ENCODE measurements at regions not wholly inside any gene's neighbourhood (a gene's known extent, or its start where the extent isn't known, plus 50 kb on each side); places are given as distances from the start of the nearest gene placed in this dataset.
A peak's percentile ranks its signal among the peaks of the same experiment; 100 is the strongest.
"Not testable (repeated sequence)": the region's sequence is repeated elsewhere in the genome, so short reads cannot be mapped to it uniquely, and the experiment has no call there.

- no peaks in the 10 kb centered on the region for H3K27me3 ChIP-seq (ENCODE audit: control insufficient read depth in 2 of 2, insufficient read depth in 2 of 2, low read length in 2 of 2)
- H3K4me1 ChIP-seq (ENCODE audit: control insufficient read depth in 2 of 2, insufficient read depth in 2 of 2, low read length in 2 of 2): no peaks in the 10 kb centered on the region
- CTCF ChIA-PET: no interaction called here
- no peaks in the 10 kb centered on the region for H3K9me3 Mint-ChIP-seq
- no peaks in the 10 kb centered on the region for H3K36me3 Mint-ChIP-seq
- POLR2A ChIA-PET: no interaction called here
- intact Hi-C loops (cut with micrococcal nuclease): no loop called here
- no peaks in the 10 kb centered on the region for H3K36me3 ChIP-seq (ENCODE audit: control insufficient read depth in 2 of 3, insufficient read depth in 3 of 3, low read length in 3 of 3)
- no peak overlapping the region for H3K4me3 Mint-ChIP-seq
- H3K9me3 ChIP-seq (ENCODE audit: control insufficient read depth in 2 of 3, low read length in 3 of 3): no peaks in the 10 kb centered on the region
- no peak overlapping the region for H3K27ac ChIP-seq (ENCODE audit: low read depth, low read length)
- no peak overlapping the region for H3K27ac Mint-ChIP-seq
- no peak for ATAC-seq
- H3K4me1 Mint-ChIP-seq: peaks cover 0 to 14% (median under 1%) of the 10 kb centered on the region in 7 donors
- no peak for DNase-seq
- peaks cover 0 to 14% (median 6%) of the 10 kb centered on the region in 5 donors for H3K27me3 Mint-ChIP-seq
- no peak overlapping the region for H3K4me3 ChIP-seq (ENCODE audit: low read length)
Measured at GRCh38 chr13:50617134-50617721, 226.3 kb downstream of the DLEU7 start.

GRCh38 chr13:50618206-50618605 lies 225.3 kb downstream of the DLEU7 start:
- ChIA-PET CTCF (no interaction called here), POLR2A (no interaction called here)
- no peaks in the 10 kb centered on the region for H3K9me3 ChIP-seq (ENCODE audit: control insufficient read depth in 2 of 3, low read length in 3 of 3)
- H3K27me3 ChIP-seq (ENCODE audit: control insufficient read depth in 2 of 2, insufficient read depth in 2 of 2, low read length in 2 of 2): no peaks in the 10 kb centered on the region
- no peak overlapping the region for H3K4me3 ChIP-seq (ENCODE audit: low read length)
- ATAC-seq (no peak), DNase-seq (no peak)
- no peaks in the 10 kb centered on the region for H3K9me3 Mint-ChIP-seq
- H3K36me3 ChIP-seq (ENCODE audit: control insufficient read depth in 2 of 3, insufficient read depth in 3 of 3, low read length in 3 of 3): no peaks in the 10 kb centered on the region
- H3K4me1 Mint-ChIP-seq: peaks cover 0 to 14% (median 0%) of the 10 kb centered on the region in 7 donors
- intact Hi-C loops (cut with micrococcal nuclease): no loop called here
- no peaks in the 10 kb centered on the region for H3K4me1 ChIP-seq (ENCODE audit: control insufficient read depth in 2 of 2, insufficient read depth in 2 of 2, low read length in 2 of 2)
- H3K36me3 Mint-ChIP-seq: no peaks in the 10 kb centered on the region
- no peak overlapping the region for H3K4me3 Mint-ChIP-seq
- no peak overlapping the region for H3K27ac Mint-ChIP-seq
- H3K27me3 Mint-ChIP-seq: peaks cover 0 to 23% (median 8%) of the 10 kb centered on the region in 5 donors
- no peak overlapping the region for H3K27ac ChIP-seq (ENCODE audit: low read depth, low read length)

GRCh38 chr13:50626101-50626547 lies 217.4 kb downstream of the DLEU7 start:
- Mint-ChIP-seq H3K36me3 (peaks cover 0 to 3% (median 0%) of the 10 kb centered on the region in 5 donors), H3K4me3 (no peak overlapping the region), H3K27ac (no peak overlapping the region), H3K4me1 (peaks cover 0 to 2% (median 0%) of the 10 kb centered on the region in 7 donors), H3K9me3 (peaks cover 0 to 5% (median 0%) of the 10 kb centered on the region in 11 donors), H3K27me3 (peaks cover 0 to 35% (median 15%) of the 10 kb centered on the region in 5 donors)
- DNase-seq (no peak), ATAC-seq (peak; percentile 87)
- Histone ChIP-seq H3K4me3 (ENCODE audit: low read length) (no peak overlapping the region), H3K4me1 (ENCODE audit: control insufficient read depth in 2 of 2, insufficient read depth in 2 of 2, low read length in 2 of 2) (no peaks in the 10 kb centered on the region), H3K27me3 (ENCODE audit: control insufficient read depth in 2 of 2, insufficient read depth in 2 of 2, low read length in 2 of 2) (no peaks in the 10 kb centered on the region), H3K27ac (ENCODE audit: low read depth, low read length) (no peak overlapping the region), H3K36me3 (ENCODE audit: control insufficient read depth in 2 of 3, insufficient read depth in 3 of 3, low read length in 3 of 3) (no peaks in the 10 kb centered on the region), H3K9me3 (ENCODE audit: control insufficient read depth in 2 of 3, low read length in 3 of 3) (no peaks in the 10 kb centered on the region)
- ChIA-PET CTCF (no interaction called here), POLR2A (no interaction called here)
- intact Hi-C loops (cut with micrococcal nuclease): no loop called here

- H3K4me1 Mint-ChIP-seq: peaks cover 0 to 2% (median 0%) of the 10 kb centered on the region in 7 donors
- Histone ChIP-seq H3K4me3 (ENCODE audit: low read length) (no peak overlapping the region), H3K9me3 (ENCODE audit: control insufficient read depth in 2 of 3, low read length in 3 of 3) (no peaks in the 10 kb centered on the region), H3K36me3 (ENCODE audit: control insufficient read depth in 2 of 3, insufficient read depth in 3 of 3, low read length in 3 of 3) (no peaks in the 10 kb centered on the region), H3K4me1 (ENCODE audit: control insufficient read depth in 2 of 2, insufficient read depth in 2 of 2, low read length in 2 of 2) (no peaks in the 10 kb centered on the region), H3K27me3 (ENCODE audit: control insufficient read depth in 2 of 2, insufficient read depth in 2 of 2, low read length in 2 of 2) (no peaks in the 10 kb centered on the region), H3K27ac (ENCODE audit: low read depth, low read length) (no peak overlapping the region)
- CTCF ChIA-PET: no interaction called here
- no peak overlapping the region for H3K4me3 Mint-ChIP-seq
- POLR2A ChIA-PET: no interaction called here
- H3K27ac Mint-ChIP-seq: no peak overlapping the region
- peaks cover 0 to 3% (median 0%) of the 10 kb centered on the region in 5 donors for H3K36me3 Mint-ChIP-seq
- no peak for DNase-seq
- peaks cover 0 to 5% (median 0%) of the 10 kb centered on the region in 11 donors for H3K9me3 Mint-ChIP-seq
- intact Hi-C loops (cut with micrococcal nuclease): no loop called here
- peaks cover 0 to 29% (median 11%) of the 10 kb centered on the region in 5 donors for H3K27me3 Mint-ChIP-seq
- ATAC-seq: no peak
Measured at GRCh38 chr13:50627111-50627510, 216.4 kb downstream of the DLEU7 start.

- H3K4me3 ChIP-seq (ENCODE audit: low read length); ATAC-seq; CTCF ChIA-PET; H3K27me3 ChIP-seq (ENCODE audit: control insufficient read depth in 2 of 2, insufficient read depth in 2 of 2, low read length in 2 of 2); H3K4me1 ChIP-seq (ENCODE audit: control insufficient read depth in 2 of 2, insufficient read depth in 2 of 2, low read length in 2 of 2); H3K4me1 Mint-ChIP-seq; DNase-seq; H3K27ac Mint-ChIP-seq; H3K36me3 Mint-ChIP-seq; H3K27ac ChIP-seq (ENCODE audit: low read depth, low read length); H3K36me3 ChIP-seq (ENCODE audit: control insufficient read depth in 2 of 3, insufficient read depth in 3 of 3, low read length in 3 of 3); H3K9me3 ChIP-seq (ENCODE audit: control insufficient read depth in 2 of 3, low read length in 3 of 3); H3K4me3 Mint-ChIP-seq; POLR2A ChIA-PET; H3K9me3 Mint-ChIP-seq; intact Hi-C loops (cut with micrococcal nuclease): not testable (repeated sequence)
- peaks cover 0 to 20% (median 7%) of the 10 kb centered on the region in 5 donors for H3K27me3 Mint-ChIP-seq
Measured at GRCh38 chr13:50628512-50628911, 215.0 kb downstream of the DLEU7 start.

- DNase-seq (no peak), ATAC-seq (no peak)
- H3K4me1 ChIP-seq (ENCODE audit: control insufficient read depth in 2 of 2, insufficient read depth in 2 of 2, low read length in 2 of 2): no peaks in the 10 kb centered on the region
- H3K27ac ChIP-seq (ENCODE audit: low read depth, low read length): no peak overlapping the region
- H3K27ac Mint-ChIP-seq: no peak overlapping the region
- ChIA-PET CTCF (interaction anchor here (0.7 kb wide), 1 partner anchor 160 kb away, joined by 3 read pairs; no protein-coding TSS in a partner anchor), POLR2A (no interaction called here)
- H3K4me3 Mint-ChIP-seq: no peak overlapping the region
- H3K9me3 Mint-ChIP-seq: peaks cover 0 to 4% (median 0%) of the 10 kb centered on the region in 11 donors
- no peaks in the 10 kb centered on the region for H3K9me3 ChIP-seq (ENCODE audit: control insufficient read depth in 2 of 3, low read length in 3 of 3)
- H3K36me3 ChIP-seq (ENCODE audit: control insufficient read depth in 2 of 3, insufficient read depth in 3 of 3, low read length in 3 of 3): no peaks in the 10 kb centered on the region
- H3K4me3 ChIP-seq (ENCODE audit: low read length): no peak overlapping the region
- H3K36me3 Mint-ChIP-seq: no peaks in the 10 kb centered on the region
- peaks cover 0 to 13% (median 7%) of the 10 kb centered on the region in 5 donors for H3K27me3 Mint-ChIP-seq
- no peaks in the 10 kb centered on the region for H3K27me3 ChIP-seq (ENCODE audit: control insufficient read depth in 2 of 2, insufficient read depth in 2 of 2, low read length in 2 of 2)
- peaks cover 0 to 5% (median 0%) of the 10 kb centered on the region in 7 donors for H3K4me1 Mint-ChIP-seq
- intact Hi-C loops (cut with micrococcal nuclease): no loop called here
Measured at GRCh38 chr13:50629497-50629896, 214.0 kb downstream of the DLEU7 start.

GRCh38 chr13:50629966-50630365 lies 213.5 kb downstream of the DLEU7 start:
- Mint-ChIP-seq H3K4me1 (peaks cover 0 to 5% (median 0%) of the 10 kb centered on the region in 7 donors), H3K36me3 (no peaks in the 10 kb centered on the region), H3K9me3 (peaks cover 0 to 4% (median 0%) of the 10 kb centered on the region in 11 donors), H3K27ac (no peak overlapping the region), H3K27me3 (peaks cover 0 to 11% (median 7%) of the 10 kb centered on the region in 5 donors), H3K4me3 (no peak overlapping the region)
- H3K4me3 ChIP-seq (ENCODE audit: low read length): no peak overlapping the region
- no peaks in the 10 kb centered on the region for H3K36me3 ChIP-seq (ENCODE audit: control insufficient read depth in 2 of 3, insufficient read depth in 3 of 3, low read length in 3 of 3)
- no peaks in the 10 kb centered on the region for H3K27me3 ChIP-seq (ENCODE audit: control insufficient read depth in 2 of 2, insufficient read depth in 2 of 2, low read length in 2 of 2)
- POLR2A ChIA-PET: no interaction called here
- H3K27ac ChIP-seq (ENCODE audit: low read depth, low read length): no peak overlapping the region
- H3K9me3 ChIP-seq (ENCODE audit: control insufficient read depth in 2 of 3, low read length in 3 of 3): no peaks in the 10 kb centered on the region
- no peak for DNase-seq
- no peak for ATAC-seq
- CTCF ChIA-PET: no interaction called here
- no peaks in the 10 kb centered on the region for H3K4me1 ChIP-seq (ENCODE audit: control insufficient read depth in 2 of 2, insufficient read depth in 2 of 2, low read length in 2 of 2)
- intact Hi-C loops (cut with micrococcal nuclease): no loop called here

Data from naive thymus-derived CD4-positive, alpha-beta T cell (primary cell).